H1 (cell line): ENCODE measurements at regions not wholly inside any gene's neighbourhood (a gene's known extent, or its start where the extent isn't known, plus 50 kb on each side); places are given as distances from the start of the nearest gene placed in this dataset.

Experiments used
- CBX8 ChIP-seq: fragments of 300-800, 300-1000 bp; sonication (generic); IDR thresholded peaks from 2 replicates; pipeline ENCODE4 v1.7.1; 2016; ENCODE audit warnings: low read depth, low read length, borderline replicate concordance
- CTCF ChIP-seq, 3 experiments: IDR thresholded peaks; 1 replicate in 2 of 3; 2 replicates in 1 of 3; pipeline versions ENCODE4 v1.5.1 to v1.6.1; 2011; ENCODE audit warnings: low read length in 3 of 3, mild to moderate bottlenecking in 3 of 3, inconsistent platforms in 2 of 3, low read depth in 1 of 3, moderate library complexity in 1 of 3; ENCODE audit not compliant: insufficient read depth in 1 of 3; ENCODE audit errors: control extremely low read depth in 1 of 3
- KDM4A ChIP-seq: IDR thresholded peaks from one replicate; pipeline ENCODE4 v1.7.1; 2012; ENCODE audit warnings: low read depth, mild to moderate bottlenecking, moderate library complexity, low read length, inconsistent platforms; ENCODE audit not compliant: severe bottlenecking
- MAX ChIP-seq: IDR thresholded peaks from 2 replicates; pipeline ENCODE4 v1.6.1; 2012; ENCODE audit warnings: inconsistent platforms
- SP4 ChIP-seq: IDR thresholded peaks from 2 replicates; pipeline ENCODE4 v1.6.1; 2012; ENCODE audit warnings: low read length, inconsistent platforms
- YY1 ChIP-seq: IDR thresholded peaks from 2 replicates; pipeline ENCODE4 v1.6.1; 2011; ENCODE audit warnings: low read depth, mild to moderate bottlenecking, low read length
- TF ChIP-seq, protein P1 (sequence below): fragments of 300-600 bp; sonication (generic); IDR thresholded peaks from 2 replicates; pipeline ENCODE4 v1.7.1; 2012; ENCODE audit warnings: low read length, moderate library complexity, mild to moderate bottlenecking, inconsistent platforms; ENCODE audit not compliant: insufficient replicate concordance
- TF ChIP-seq, protein P2 (sequence below): IDR thresholded peaks from 2 replicates; pipeline ENCODE4 v1.6.1; 2011; ENCODE audit warnings: low read length, improper control_type of control experiment

DNA sequence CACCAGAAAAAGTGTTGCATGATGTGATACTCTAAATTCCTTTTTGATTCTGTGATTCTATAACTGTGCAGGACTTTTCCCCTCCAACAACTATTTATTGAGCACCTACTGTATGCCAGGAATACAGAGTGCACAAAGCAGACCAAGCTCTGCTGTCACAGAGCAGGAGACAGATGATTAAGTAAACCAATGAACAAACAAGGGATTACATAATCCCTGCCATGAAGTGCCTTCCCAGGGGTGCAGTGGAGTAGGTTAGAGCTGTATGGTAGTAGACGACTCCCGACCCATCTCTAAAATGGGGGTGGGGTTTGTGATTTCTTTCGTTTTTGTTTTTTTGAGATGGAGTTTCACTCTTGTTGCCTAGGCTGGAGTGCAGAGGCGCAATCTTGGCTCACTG is 213.9 kb downstream of the TBX5 start (continued):
- TF ChIP-seq CTCF (IDR thresholded peaks at IDR 0.05; ENCODE audit: control extremely low read depth in 1 of 3, insufficient read depth in 1 of 3, low read depth in 1 of 3, low read length in 3 of 3) (no peak), CBX8 (no peak), MAX (no peak), KDM4A (no peak), SP4 (no peak), YY1 (no peak)
- TF ChIP-seq, protein P1, sequence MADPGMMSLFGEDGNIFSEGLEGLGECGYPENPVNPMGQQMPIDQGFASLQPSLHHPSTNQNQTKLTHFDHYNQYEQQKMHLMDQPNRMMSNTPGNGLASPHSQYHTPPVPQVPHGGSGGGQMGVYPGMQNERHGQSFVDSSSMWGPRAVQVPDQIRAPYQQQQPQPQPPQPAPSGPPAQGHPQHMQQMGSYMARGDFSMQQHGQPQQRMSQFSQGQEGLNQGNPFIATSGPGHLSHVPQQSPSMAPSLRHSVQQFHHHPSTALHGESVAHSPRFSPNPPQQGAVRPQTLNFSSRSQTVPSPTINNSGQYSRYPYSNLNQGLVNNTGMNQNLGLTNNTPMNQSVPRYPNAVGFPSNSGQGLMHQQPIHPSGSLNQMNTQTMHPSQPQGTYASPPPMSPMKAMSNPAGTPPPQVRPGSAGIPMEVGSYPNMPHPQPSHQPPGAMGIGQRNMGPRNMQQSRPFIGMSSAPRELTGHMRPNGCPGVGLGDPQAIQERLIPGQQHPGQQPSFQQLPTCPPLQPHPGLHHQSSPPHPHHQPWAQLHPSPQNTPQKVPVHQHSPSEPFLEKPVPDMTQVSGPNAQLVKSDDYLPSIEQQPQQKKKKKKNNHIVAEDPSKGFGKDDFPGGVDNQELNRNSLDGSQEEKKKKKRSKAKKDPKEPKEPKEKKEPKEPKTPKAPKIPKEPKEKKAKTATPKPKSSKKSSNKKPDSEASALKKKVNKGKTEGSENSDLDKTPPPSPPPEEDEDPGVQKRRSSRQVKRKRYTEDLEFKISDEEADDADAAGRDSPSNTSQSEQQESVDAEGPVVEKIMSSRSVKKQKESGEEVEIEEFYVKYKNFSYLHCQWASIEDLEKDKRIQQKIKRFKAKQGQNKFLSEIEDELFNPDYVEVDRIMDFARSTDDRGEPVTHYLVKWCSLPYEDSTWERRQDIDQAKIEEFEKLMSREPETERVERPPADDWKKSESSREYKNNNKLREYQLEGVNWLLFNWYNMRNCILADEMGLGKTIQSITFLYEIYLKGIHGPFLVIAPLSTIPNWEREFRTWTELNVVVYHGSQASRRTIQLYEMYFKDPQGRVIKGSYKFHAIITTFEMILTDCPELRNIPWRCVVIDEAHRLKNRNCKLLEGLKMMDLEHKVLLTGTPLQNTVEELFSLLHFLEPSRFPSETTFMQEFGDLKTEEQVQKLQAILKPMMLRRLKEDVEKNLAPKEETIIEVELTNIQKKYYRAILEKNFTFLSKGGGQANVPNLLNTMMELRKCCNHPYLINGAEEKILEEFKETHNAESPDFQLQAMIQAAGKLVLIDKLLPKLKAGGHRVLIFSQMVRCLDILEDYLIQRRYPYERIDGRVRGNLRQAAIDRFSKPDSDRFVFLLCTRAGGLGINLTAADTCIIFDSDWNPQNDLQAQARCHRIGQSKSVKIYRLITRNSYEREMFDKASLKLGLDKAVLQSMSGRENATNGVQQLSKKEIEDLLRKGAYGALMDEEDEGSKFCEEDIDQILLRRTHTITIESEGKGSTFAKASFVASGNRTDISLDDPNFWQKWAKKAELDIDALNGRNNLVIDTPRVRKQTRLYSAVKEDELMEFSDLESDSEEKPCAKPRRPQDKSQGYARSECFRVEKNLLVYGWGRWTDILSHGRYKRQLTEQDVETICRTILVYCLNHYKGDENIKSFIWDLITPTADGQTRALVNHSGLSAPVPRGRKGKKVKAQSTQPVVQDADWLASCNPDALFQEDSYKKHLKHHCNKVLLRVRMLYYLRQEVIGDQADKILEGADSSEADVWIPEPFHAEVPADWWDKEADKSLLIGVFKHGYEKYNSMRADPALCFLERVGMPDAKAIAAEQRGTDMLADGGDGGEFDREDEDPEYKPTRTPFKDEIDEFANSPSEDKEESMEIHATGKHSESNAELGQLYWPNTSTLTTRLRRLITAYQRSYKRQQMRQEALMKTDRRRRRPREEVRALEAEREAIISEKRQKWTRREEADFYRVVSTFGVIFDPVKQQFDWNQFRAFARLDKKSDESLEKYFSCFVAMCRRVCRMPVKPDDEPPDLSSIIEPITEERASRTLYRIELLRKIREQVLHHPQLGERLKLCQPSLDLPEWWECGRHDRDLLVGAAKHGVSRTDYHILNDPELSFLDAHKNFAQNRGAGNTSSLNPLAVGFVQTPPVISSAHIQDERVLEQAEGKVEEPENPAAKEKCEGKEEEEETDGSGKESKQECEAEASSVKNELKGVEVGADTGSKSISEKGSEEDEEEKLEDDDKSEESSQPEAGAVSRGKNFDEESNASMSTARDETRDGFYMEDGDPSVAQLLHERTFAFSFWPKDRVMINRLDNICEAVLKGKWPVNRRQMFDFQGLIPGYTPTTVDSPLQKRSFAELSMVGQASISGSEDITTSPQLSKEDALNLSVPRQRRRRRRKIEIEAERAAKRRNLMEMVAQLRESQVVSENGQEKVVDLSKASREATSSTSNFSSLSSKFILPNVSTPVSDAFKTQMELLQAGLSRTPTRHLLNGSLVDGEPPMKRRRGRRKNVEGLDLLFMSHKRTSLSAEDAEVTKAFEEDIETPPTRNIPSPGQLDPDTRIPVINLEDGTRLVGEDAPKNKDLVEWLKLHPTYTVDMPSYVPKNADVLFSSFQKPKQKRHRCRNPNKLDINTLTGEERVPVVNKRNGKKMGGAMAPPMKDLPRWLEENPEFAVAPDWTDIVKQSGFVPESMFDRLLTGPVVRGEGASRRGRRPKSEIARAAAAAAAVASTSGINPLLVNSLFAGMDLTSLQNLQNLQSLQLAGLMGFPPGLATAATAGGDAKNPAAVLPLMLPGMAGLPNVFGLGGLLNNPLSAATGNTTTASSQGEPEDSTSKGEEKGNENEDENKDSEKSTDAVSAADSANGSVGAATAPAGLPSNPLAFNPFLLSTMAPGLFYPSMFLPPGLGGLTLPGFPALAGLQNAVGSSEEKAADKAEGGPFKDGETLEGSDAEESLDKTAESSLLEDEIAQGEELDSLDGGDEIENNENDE = no peak
- TF ChIP-seq, protein P2, sequence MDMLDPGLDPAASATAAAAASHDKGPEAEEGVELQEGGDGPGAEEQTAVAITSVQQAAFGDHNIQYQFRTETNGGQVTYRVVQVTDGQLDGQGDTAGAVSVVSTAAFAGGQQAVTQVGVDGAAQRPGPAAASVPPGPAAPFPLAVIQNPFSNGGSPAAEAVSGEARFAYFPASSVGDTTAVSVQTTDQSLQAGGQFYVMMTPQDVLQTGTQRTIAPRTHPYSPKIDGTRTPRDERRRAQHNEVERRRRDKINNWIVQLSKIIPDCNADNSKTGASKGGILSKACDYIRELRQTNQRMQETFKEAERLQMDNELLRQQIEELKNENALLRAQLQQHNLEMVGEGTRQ = no peak
